DMS53 treated with DMSO at 0.1 percent for 48 hours (cell line): ENCODE measurements at regions not wholly inside any gene's neighbourhood (a gene's known extent, or its start where the extent isn't known, plus 50 kb on each side); places are given as distances from the start of the nearest gene placed in this dataset.

Source experiments
- DNase-seq: peaks from one replicate; lab custom pipeline; 2025; ENCODE audit not compliant: unreplicated experiment; lab: John Stamatoyannopoulos, UW

GRCh38 chr5:2506603-2507002 lies 244.9 kb downstream of the IRX2 start:
- DNase-seq = no peak

DNA sequence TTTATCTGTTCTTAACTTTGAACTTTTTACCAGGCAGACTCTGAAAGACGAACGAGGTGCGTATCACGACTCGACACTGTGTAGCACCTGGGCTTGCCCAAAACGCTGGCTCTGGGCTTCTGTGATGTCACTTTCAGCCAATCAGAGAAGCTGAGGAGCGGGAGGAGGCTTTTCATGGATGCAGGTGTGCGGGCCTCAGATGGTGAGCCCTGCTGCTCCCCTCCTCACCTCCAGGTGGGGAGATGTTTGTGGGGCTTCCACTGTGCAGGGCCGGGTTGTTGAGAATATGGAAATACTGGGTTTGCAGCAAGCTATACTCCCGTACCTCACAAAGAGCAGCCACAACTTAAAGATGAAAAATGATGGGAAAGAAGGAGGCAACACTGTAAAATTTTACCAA lies 246.3 kb downstream of the IRX2 start:
- no peak for DNase-seq

- DNase-seq = no peak
These were observed 248.4 kb downstream of the IRX2 start for GRCh38 chr5:2502970-2503594.

DNA sequence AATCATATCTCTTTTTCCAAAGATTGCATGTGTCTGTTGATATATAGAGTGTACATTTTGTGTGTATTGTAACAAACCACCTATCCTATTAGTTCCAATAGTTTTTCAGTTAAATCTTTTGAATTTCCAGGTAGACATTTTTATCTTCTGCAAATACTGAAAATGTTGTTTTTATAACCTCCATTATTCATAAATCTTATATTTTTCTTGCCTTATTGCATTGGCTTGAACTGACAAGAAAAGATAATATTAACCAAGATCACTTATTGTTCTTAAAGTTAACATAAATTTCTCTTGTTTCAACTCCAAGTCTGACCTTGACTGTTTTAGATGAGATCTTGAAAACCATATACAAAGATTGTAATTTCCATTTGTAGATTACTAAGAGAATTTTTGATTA lies 251.6 kb downstream of the IRX2 start:
- DNase-seq = no peak

- DNase-seq = no peak
These were observed 254.6 kb downstream of the IRX2 start for GRCh38 chr5:2496891-2497290.

GRCh38 chr5:2496126-2496525 lies 255.4 kb downstream of the IRX2 start:
- no peak for DNase-seq

- no peak for DNase-seq
These were observed 258.1 kb downstream of the IRX2 start for GRCh38 chr5:2493356-2493755.

DNA sequence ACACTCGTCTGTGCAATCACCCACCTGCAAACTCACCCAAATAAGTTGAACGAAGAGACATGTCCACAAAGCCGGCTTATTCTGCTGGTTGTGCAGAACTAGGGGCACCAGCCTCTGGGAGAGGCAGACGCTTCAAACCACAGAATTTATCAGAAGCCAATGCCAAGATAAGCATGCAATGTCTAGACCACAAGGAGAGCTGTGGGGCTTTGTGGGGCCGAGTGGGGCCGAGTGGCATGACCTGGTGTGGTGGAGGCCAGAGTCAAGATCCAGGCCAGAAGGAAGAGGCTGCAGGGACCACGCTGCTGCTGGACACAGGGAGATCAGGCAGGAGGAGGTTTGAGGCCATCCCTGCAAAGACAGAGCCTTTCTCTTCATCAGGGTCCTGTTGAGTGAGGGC lies 259.0 kb downstream of the IRX2 start:
- no peak for DNase-seq

GRCh38 chr5:2491846-2492245 lies 259.6 kb downstream of the IRX2 start:
- no peak for DNase-seq

DNA sequence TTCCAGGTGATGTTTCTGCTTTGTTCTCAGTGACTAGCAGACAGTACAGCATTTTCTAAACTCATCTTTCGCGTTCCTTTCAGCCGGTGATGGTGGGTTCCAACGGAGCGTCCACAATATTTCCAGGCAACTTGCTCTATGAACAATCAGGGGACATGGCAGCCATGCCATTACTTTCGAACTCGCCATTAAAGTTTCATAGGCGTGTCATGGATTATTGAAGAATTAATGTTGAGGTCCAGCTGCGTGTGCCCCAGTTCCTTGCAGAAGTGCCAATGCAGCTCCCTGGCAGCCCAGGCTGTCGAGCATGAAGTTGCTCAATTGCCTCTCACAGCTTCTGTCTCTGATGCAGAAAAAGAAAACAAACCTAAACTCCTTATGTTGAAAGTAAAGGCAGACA lies 262.2 kb downstream of the IRX2 start:
- no peak for DNase-seq

- no peak for DNase-seq
These were observed 262.9 kb downstream of the IRX2 start for GRCh38 chr5:2488593-2488992.

- DNase-seq = no peak
These were observed 264.2 kb downstream of the IRX2 start for GRCh38 chr5:2487152-2487763.

GRCh38 chr5:2486373-2486772 lies 265.1 kb downstream of the IRX2 start:
- DNase-seq = no peak

GRCh38 chr5:2482778-2483177 lies 268.7 kb downstream of the IRX2 start:
- DNase-seq = no peak

- no peak for DNase-seq
These were observed 270.6 kb downstream of the IRX2 start for GRCh38 chr5:2480871-2481270.

GRCh38 chr5:2475902-2476301 lies 275.6 kb downstream of the IRX2 start:
- DNase-seq = no peak

DNA sequence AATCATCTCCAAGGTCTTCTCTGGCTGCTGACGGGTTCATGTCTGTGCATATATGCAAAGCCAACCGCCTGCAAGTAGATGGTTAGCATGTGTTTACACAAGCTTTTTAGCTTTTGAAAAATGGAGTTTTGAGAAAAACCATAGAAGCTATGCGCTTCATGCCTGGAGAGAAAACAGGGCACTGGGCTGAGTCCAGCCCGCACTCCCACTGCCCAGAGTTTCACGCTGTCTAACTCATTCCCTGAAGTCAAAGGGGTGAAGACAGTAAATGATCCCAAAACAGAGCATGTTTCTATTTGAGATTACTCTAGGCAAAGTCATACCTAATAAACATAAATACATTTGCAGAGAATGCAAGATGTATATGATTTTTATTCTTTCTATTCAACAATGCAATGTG lies 278.8 kb downstream of the IRX2 start:
- no peak for DNase-seq

DNA sequence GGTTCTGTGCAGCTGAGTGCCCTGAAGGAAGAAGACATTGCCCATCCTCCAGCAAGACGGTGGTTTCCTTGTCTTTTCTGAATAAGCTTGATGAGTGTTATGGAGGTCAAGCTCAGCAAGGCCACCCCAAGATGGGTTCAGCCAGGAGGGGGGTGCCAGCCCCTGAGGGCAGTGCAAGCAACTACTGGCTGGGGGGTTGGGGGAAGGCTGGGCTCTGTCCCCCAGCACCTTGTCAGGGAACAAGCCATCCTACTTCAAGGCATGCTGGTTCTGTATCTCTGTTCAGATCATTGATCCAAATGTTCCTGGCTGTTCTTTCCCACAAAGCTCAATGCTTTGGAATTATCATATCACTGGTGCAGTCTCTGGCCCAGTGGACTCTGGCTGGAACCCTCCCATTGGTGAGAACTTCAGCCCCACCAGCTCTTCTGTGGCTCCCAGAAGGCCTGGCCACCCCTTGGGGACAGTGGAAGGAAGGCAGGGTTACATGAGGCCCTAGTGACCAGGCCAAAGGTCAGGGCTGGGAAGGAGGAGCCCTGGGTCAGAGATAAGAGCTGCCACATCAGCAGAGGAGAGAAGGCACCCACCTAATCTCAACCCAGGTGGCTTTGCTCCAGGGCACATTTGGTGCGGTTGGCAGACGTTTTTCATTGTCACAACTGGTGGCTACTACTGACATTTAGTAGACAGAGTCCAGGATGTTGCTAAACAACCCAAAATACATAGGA lies 280.2 kb downstream of the IRX2 start:
- no peak for DNase-seq

- no peak for DNase-seq
These were observed 284.5 kb downstream of the IRX2 start for GRCh38 chr5:2466966-2467365.

DNA sequence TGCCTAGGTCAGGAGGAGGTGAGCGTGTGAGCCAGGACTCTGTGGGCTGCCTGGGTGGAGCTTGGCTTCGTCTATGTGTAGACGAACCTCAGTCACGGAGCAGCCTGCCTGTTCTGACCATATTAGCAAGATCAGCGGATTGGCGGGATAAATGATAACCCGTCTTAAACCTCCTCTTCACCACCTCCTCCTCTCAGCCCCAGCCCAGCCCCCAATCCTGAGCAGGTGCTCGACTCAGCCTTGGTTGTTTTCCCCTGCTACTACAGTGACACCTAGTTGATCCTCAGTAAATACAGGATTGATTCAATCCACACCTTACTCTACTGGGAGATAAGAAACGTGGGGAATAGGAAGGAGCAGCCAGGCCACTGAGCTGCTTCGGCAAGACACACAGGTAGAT lies 286.1 kb downstream of the IRX2 start:
- DNase-seq = no peak

DNA sequence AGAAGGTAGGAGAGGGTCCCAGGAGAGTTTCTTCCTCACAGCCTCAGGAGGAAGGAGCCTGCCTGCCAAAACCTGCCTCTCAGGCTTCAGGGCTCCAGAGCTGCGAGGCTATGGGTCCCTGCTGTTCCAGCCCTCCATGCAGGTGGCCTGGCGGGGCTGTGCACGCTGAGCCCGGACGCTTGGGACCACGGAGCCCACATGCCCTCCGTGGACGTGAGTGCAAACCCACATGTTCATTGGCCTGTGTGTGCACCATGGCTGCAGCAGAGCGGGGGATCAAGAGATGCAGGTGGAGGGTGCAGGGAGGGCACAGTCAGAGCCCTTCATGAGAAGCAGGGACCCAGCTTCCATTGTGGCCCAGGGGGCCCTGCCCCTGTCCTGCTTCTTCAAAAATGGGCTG lies 287.3 kb downstream of the IRX2 start:
- DNase-seq = no peak
